ENCODE measurements at regions not wholly inside any gene's neighbourhood (a gene's known extent, or its start where the extent isn't known, plus 50 kb on each side); places are given as distances from the start of the nearest gene placed in this dataset.

DNA sequence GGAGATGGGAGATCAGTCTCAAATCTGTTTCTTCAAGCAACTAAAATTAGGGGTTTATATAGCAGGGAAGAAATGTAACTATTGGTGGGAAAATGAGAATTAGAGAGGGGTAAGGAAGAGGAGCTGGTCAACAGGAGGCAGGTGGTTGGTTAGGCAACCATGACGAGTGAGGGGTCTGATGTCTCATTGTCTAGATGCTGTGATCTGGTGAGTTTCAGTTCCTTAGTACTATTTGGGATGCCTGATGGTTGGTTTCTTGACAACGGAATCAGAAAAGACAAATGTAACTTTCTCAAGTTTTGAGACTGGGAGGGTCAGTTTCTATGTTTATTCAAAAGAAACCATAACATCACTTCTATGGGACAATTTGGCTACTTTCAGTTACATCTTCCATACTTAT lies 415.3 kb upstream of the C16orf82 start:
- ChIA-PET CTCF (no interaction called here), RAD21 (ENCODE audit: low non-redundant PET in 1 of 2, low total read pairs in 2 of 2, uncharacterized antibody in 2 of 2, unreplicated experiment in 2 of 2) (no interaction called here)

GRCh38 chr16:26651884-26652283 lies 414.8 kb upstream of the C16orf82 start:
- Histone ChIP-seq H3K4me2 (ENCODE audit: low read length) (no peak overlapping the region), H4K20me1 (ENCODE audit: insufficient read depth) (no peaks in the 10 kb centered on the region), H3K36me3 (ENCODE audit: control insufficient read depth in 1 of 2, insufficient read depth in 2 of 2, low read length in 2 of 2) (no peaks in the 10 kb centered on the region), H3K4me3 (replicated peaks in 1 of 2; ENCODE audit: low read depth in 1 of 2, low read length in 2 of 2) (no peak overlapping the region), H3K27me3 (ENCODE audit: insufficient read depth, low read length) (no peaks in the 10 kb centered on the region), H3K79me2 (ENCODE audit: insufficient read depth, low read length) (no peaks in the 10 kb centered on the region), H3K9ac (ENCODE audit: low read length) (no peak overlapping the region), H3K9me3 (ENCODE audit: control insufficient read depth in 1 of 2, insufficient read depth in 1 of 2, low read depth in 1 of 2, low read length in 2 of 2) (no peaks in the 10 kb centered on the region; a peak in 1 of 4 replicates), H3K4me1 (ENCODE audit: control insufficient read depth in 1 of 2, insufficient read depth in 2 of 2, low read length in 2 of 2) (no peaks in the 10 kb centered on the region), H3K9me2 (ENCODE audit: insufficient read depth) (no peaks in the 10 kb centered on the region), H2AFZ (ENCODE audit: low read depth, low read length, poor library complexity, severe bottlenecking) (no peak overlapping the region), H3K27ac (ENCODE audit: low read depth, low read length) (no peak overlapping the region)
- no peak for ATAC-seq
- RAD21 ChIA-PET (ENCODE audit: low non-redundant PET in 1 of 2, low total read pairs in 2 of 2, uncharacterized antibody in 2 of 2, unreplicated experiment in 2 of 2) = no interaction called here
- CTCF ChIA-PET = no interaction called here
- no TSS peak for BruUV-seq (replicated peaks)
- no peak for DNase-seq (ENCODE audit: low read depth, low spot score)
- POLR2A ChIA-PET = no interaction called here
- intact Hi-C loops (cut with micrococcal nuclease) = no loop called here
- TF ChIP-seq CBX3 (IDR thresholded peaks at IDR 0.05; ENCODE audit: low read depth) (no peak), ELF1 (IDR thresholded peaks at IDR 0.05; ENCODE audit: borderline replicate concordance, low read depth) (no peak), TCF7L2 (IDR thresholded peaks at IDR 0.05; ENCODE audit: borderline replicate concordance, extremely low read depth, insufficient read depth, insufficient read length) (no peak), CEBPB (IDR thresholded peaks at IDR 0.05; ENCODE audit: low read depth) (no peak), JUND (IDR thresholded peaks at IDR 0.05) (no peak), SRF (IDR thresholded peaks at IDR 0.05; ENCODE audit: low read depth) (no peak), ZNF274 (IDR thresholded peaks at IDR 0.05; ENCODE audit: low read depth, low read length) (no peak), SP1 (IDR thresholded peaks at IDR 0.05; ENCODE audit: low read depth) (no peak), SIN3A (IDR thresholded peaks at IDR 0.05; ENCODE audit: low read depth) (no peak), YY1 (IDR thresholded peaks at IDR 0.05; ENCODE audit: extremely low read depth, insufficient replicate concordance, low read depth, low read length) (no peak), MAX (IDR thresholded peaks at IDR 0.05) (no peak)

More for the DNA sequence above, 415.3 kb upstream of the C16orf82 start:
- no peaks in the 10 kb centered on the region for H3K36me3 ChIP-seq (ENCODE audit: control insufficient read depth in 1 of 2, insufficient read depth in 2 of 2, low read length in 2 of 2)
- no peak overlapping the region for H2AFZ ChIP-seq (ENCODE audit: low read depth, low read length, poor library complexity, severe bottlenecking)
- H3K4me1 ChIP-seq (ENCODE audit: control insufficient read depth in 1 of 2, insufficient read depth in 2 of 2, low read length in 2 of 2) = no peaks in the 10 kb centered on the region
- TF ChIP-seq SIN3A (IDR thresholded peaks at IDR 0.05; ENCODE audit: low read depth) = no peak
- no peak for TF ChIP-seq YY1 (IDR thresholded peaks at IDR 0.05; ENCODE audit: extremely low read depth, insufficient replicate concordance, low read depth, low read length)
- no peak for TF ChIP-seq ZFX (IDR thresholded peaks at IDR 0.05)
- TF ChIP-seq EZH2 (IDR thresholded peaks at IDR 0.05) = no peak
- TF ChIP-seq, protein P1, sequence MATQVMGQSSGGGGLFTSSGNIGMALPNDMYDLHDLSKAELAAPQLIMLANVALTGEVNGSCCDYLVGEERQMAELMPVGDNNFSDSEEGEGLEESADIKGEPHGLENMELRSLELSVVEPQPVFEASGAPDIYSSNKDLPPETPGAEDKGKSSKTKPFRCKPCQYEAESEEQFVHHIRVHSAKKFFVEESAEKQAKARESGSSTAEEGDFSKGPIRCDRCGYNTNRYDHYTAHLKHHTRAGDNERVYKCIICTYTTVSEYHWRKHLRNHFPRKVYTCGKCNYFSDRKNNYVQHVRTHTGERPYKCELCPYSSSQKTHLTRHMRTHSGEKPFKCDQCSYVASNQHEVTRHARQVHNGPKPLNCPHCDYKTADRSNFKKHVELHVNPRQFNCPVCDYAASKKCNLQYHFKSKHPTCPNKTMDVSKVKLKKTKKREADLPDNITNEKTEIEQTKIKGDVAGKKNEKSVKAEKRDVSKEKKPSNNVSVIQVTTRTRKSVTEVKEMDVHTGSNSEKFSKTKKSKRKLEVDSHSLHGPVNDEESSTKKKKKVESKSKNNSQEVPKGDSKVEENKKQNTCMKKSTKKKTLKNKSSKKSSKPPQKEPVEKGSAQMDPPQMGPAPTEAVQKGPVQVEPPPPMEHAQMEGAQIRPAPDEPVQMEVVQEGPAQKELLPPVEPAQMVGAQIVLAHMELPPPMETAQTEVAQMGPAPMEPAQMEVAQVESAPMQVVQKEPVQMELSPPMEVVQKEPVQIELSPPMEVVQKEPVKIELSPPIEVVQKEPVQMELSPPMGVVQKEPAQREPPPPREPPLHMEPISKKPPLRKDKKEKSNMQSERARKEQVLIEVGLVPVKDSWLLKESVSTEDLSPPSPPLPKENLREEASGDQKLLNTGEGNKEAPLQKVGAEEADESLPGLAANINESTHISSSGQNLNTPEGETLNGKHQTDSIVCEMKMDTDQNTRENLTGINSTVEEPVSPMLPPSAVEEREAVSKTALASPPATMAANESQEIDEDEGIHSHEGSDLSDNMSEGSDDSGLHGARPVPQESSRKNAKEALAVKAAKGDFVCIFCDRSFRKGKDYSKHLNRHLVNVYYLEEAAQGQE (IDR thresholded peaks at IDR 0.05; ENCODE audit: low read depth) = no peak
- TF ChIP-seq EZH2phosphoT487 (IDR thresholded peaks at IDR 0.05; ENCODE audit: borderline replicate concordance) = no peak
- TF ChIP-seq CBX3 (IDR thresholded peaks at IDR 0.05; ENCODE audit: low read depth) = no peak
- no peak for TF ChIP-seq EGR1 (IDR thresholded peaks at IDR 0.05; ENCODE audit: low read depth)
- BruUV-seq (replicated peaks) = no TSS peak
- ATAC-seq = no peak
- H3K79me2 ChIP-seq (ENCODE audit: insufficient read depth, low read length) = no peaks in the 10 kb centered on the region
- no peaks in the 10 kb centered on the region for H3K9me2 ChIP-seq (ENCODE audit: insufficient read depth)
- no peaks in the 10 kb centered on the region; a peak in 1 of 4 replicates for H3K9me3 ChIP-seq (ENCODE audit: control insufficient read depth in 1 of 2, insufficient read depth in 1 of 2, low read depth in 1 of 2, low read length in 2 of 2)
- no peaks in the 10 kb centered on the region for H3K27me3 ChIP-seq (ENCODE audit: insufficient read depth, low read length)
- no peak overlapping the region for H3K4me3 ChIP-seq (replicated peaks in 1 of 2; ENCODE audit: low read depth in 1 of 2, low read length in 2 of 2)
- no peak for DNase-seq (ENCODE audit: low read depth, low spot score)
- H4K20me1 ChIP-seq (ENCODE audit: insufficient read depth) = no peaks in the 10 kb centered on the region
- intact Hi-C loops (cut with micrococcal nuclease) = no loop called here
- POLR2A ChIA-PET = no interaction called here
- H3K9ac ChIP-seq (ENCODE audit: low read length) = no peak overlapping the region
- H3K27ac ChIP-seq (ENCODE audit: low read depth, low read length) = no peak overlapping the region
- no peak overlapping the region for H3K4me2 ChIP-seq (ENCODE audit: low read length)
